HepG2 (cell line): ENCODE measurements at regions not wholly inside any gene's neighbourhood (a gene's known extent, or its start where the extent isn't known, plus 50 kb on each side); places are given as distances from the start of the nearest gene placed in this dataset.

Experiments
- ATAC-seq: fragments of 200-7000 bp; cut with Tn5 transposase; 3 replicates; pipeline ENCODE4 v1.9.1; 2020; ENCODE audit warnings: mild to moderate bottlenecking, moderate library complexity
- BruUV-seq: library from RNA; stranded (reverse); fragments of 400-500 nt; replicated peaks from 2 replicates; lab custom pipeline; 2021; lab: Mats Ljungman, UMichigan
- CTCF ChIA-PET: fragments of 300-600 bp; formaldehyde crosslinking; extraction: SDS; loops from one replicate; lab custom pipeline; 2021; ENCODE audit warnings: low total read pairs, inconsistent platforms, low intra/inter-chr PET ratio; lab: Yijun Ruan, JAX
- POLR2A ChIA-PET: fragments of 350-600 bp; sonication (Branson Sonifier 250); formaldehyde crosslinking; loops from one replicate; lab custom pipeline; 2020; ENCODE audit warnings: antibody characterized with exemption, inconsistent platforms; lab: Yijun Ruan, JAX
- DNase-seq: peaks from one replicate; pipeline ENCODE4 v3.0.0-alpha.2; 2015; ENCODE audit warnings: low spot score
- FAIRE-seq: peaks from 3 replicates; lab custom pipeline; 2011; peaks lifted over from hg19 to GRCh38; lab: Jason Lieb, UNC
- H2AFZ ChIP-seq: one replicate; pipeline ENCODE4 v1.6.1; 2011; ENCODE audit warnings: low read length, inconsistent platforms
- H3K27ac ChIP-seq: fragments of 300-600 bp; 3 replicates; pipeline ENCODE4 v1.8.0; 2011; ENCODE audit warnings: mixed run types, mild to moderate bottlenecking, mixed read lengths, low read length, inconsistent platforms; ENCODE audit not compliant: insufficient read depth; ENCODE audit errors: extremely low read length
- H3K27me3 ChIP-seq, 2 experiments: fragments of 200-600 bp in 1 of 2; 2 replicates in 1 of 2; 3 replicates in 1 of 2; pipeline versions ENCODE4 v1.6.0 to v1.8.0; 2011; ENCODE audit warnings: low read length in 2 of 2, mild to moderate bottlenecking in 2 of 2, moderate library complexity in 2 of 2, inconsistent platforms in 1 of 2; ENCODE audit not compliant: insufficient read depth in 2 of 2, control insufficient read depth in 1 of 2
- H3K36me3 ChIP-seq, 2 experiments: fragments of 200-600 bp in 1 of 2; replicated peaks in 1 of 2; 2 replicates in 1 of 2; 3 replicates in 1 of 2; pipeline versions ENCODE4 v1.5.1 to v1.8.0; 2011; ENCODE audit warnings: low read length in 2 of 2, inconsistent platforms in 1 of 2; ENCODE audit not compliant: insufficient read depth in 2 of 2, control insufficient read depth in 1 of 2
- H3K4me1 ChIP-seq: 2 replicates; pipeline ENCODE4 v1.5.1; 2012; ENCODE audit warnings: low read length, inconsistent platforms; ENCODE audit not compliant: insufficient read depth
- H3K4me2 ChIP-seq: 2 replicates; pipeline ENCODE4 v1.6.0; 2011; ENCODE audit warnings: low read depth, low read length, inconsistent platforms
- H3K4me3 ChIP-seq, 3 experiments: fragments of 200-600 bp in 1 of 3; sonication (generic), shearing (Covaris generic) in 1 of 3; replicated peaks in 1 of 3; 2 replicates each; pipeline ENCODE4 v1.5.1; 2011 to 2016; ENCODE audit warnings: low read length in 3 of 3, inconsistent platforms in 2 of 3, low read depth in 2 of 3, mild to moderate bottlenecking in 2 of 3, control low read depth in 1 of 3, mixed read lengths in 1 of 3; ENCODE audit not compliant: insufficient read depth in 1 of 3
- H3K79me2 ChIP-seq: one replicate; pipeline ENCODE4 v1.6.1; 2011; ENCODE audit warnings: low read length, inconsistent platforms; ENCODE audit not compliant: insufficient read depth
- H3K9ac ChIP-seq: 2 replicates; pipeline ENCODE4 v1.6.0; 2011; ENCODE audit warnings: mild to moderate bottlenecking, low read depth, low read length, inconsistent platforms; ENCODE audit not compliant: insufficient read depth
- H3K9me3 ChIP-seq: 2 replicates; pipeline ENCODE4 v1.5.1; 2012; ENCODE audit warnings: mild to moderate bottlenecking, low read length
- H4K20me1 ChIP-seq: 2 replicates; pipeline ENCODE4 v1.6.0; 2011; ENCODE audit warnings: inconsistent platforms, mild to moderate bottlenecking, low read length, moderate library complexity; ENCODE audit not compliant: insufficient read depth
- BORCS8-MEF2B ChIP-seq: sonication (generic); formaldehyde crosslinking; IDR thresholded peaks from 2 replicates; pipeline ENCODE4 v1.8.0; 2022; ENCODE audit warnings: mild to moderate bottlenecking, missing genetic modification reagents
- CC2D1A ChIP-seq: sonication (generic); formaldehyde crosslinking; IDR thresholded peaks from 2 replicates; pipeline ENCODE4 v1.8.1; 2023; ENCODE audit warnings: mild to moderate bottlenecking, missing genetic modification reagents
- E2F1 ChIP-seq: sonication (generic); formaldehyde crosslinking; IDR thresholded peaks from 2 replicates; pipeline ENCODE4 v1.5.0; 2020; ENCODE audit warnings: missing genetic modification reagents
- EHMT2 ChIP-seq: fragments of 200-600 bp; sonication (generic); IDR thresholded peaks from 2 replicates; pipeline ENCODE4 v1.7.0; 2017; ENCODE audit warnings: antibody characterized with exemption, low read depth, low read length, borderline replicate concordance
- FOXA3 ChIP-seq: IDR thresholded peaks from 2 replicates; pipeline ENCODE4 v1.6.1; 2016; ENCODE audit warnings: missing genetic modification reagents, missing compliant biosample characterization
- HNF4A ChIP-seq: sonication (generic); formaldehyde crosslinking; IDR thresholded peaks from 2 replicates; pipeline ENCODE4 v1.4.0; 2020; ENCODE audit warnings: missing genetic modification reagents
- KAT2B ChIP-seq: fragments of 150-350 bp; IDR thresholded peaks from 2 replicates; pipeline ENCODE4 v1.6.1; 2014; ENCODE audit warnings: low read depth, low read length, borderline replicate concordance
- KMT2A ChIP-seq: sonication (generic); formaldehyde crosslinking; IDR thresholded peaks from 2 replicates; pipeline ENCODE4 v1.4.0; 2020; ENCODE audit warnings: missing genetic modification reagents
- NFYB ChIP-seq: sonication (generic); formaldehyde crosslinking; IDR thresholded peaks from 2 replicates; pipeline ENCODE4 v1.4.0; 2020; ENCODE audit warnings: missing genetic modification reagents
- NR2C2 ChIP-seq: sonication (generic); formaldehyde crosslinking; IDR thresholded peaks from 2 replicates; pipeline ENCODE4 v1.4.0; 2020; ENCODE audit warnings: missing genetic modification reagents, mild to moderate bottlenecking, moderate library complexity, borderline replicate concordance
- RBAK ChIP-seq: sonication (generic); formaldehyde crosslinking; IDR thresholded peaks from 2 replicates; pipeline ENCODE4 v1.5.1; 2020; ENCODE audit warnings: mild to moderate bottlenecking, missing genetic modification reagents
- RFXAP ChIP-seq: sonication (generic); formaldehyde crosslinking; IDR thresholded peaks from 2 replicates; pipeline ENCODE4 v1.4.0; 2020; ENCODE audit warnings: missing genetic modification reagents, borderline replicate concordance
- SIX4 ChIP-seq: sonication (generic); formaldehyde crosslinking; IDR thresholded peaks from 2 replicates; pipeline ENCODE4 v1.4.0; 2020; ENCODE audit warnings: missing genetic modification reagents
- SMYD3 ChIP-seq: sonication (generic); formaldehyde crosslinking; IDR thresholded peaks from 2 replicates; pipeline ENCODE4 v1.8.1; 2023; ENCODE audit warnings: mild to moderate bottlenecking, missing genetic modification reagents
- SNRNP70 ChIP-seq: fragments of 200-400 bp; formaldehyde crosslinking; IDR thresholded peaks from 2 replicates; pipeline ENCODE4 v1.6.1; 2017; ENCODE audit warnings: mild to moderate bottlenecking, low read depth, low read length, moderate library complexity
- XBP1 ChIP-seq: sonication (generic); formaldehyde crosslinking; IDR thresholded peaks from 2 replicates; pipeline ENCODE4 v1.5.0; 2020; ENCODE audit warnings: missing genetic modification reagents
- ZNF101 ChIP-seq: sonication (generic); formaldehyde crosslinking; IDR thresholded peaks from 2 replicates; pipeline ENCODE4 v1.4.0; 2020; ENCODE audit warnings: mild to moderate bottlenecking, low read depth, missing genetic modification reagents, borderline replicate concordance
- ZNF260 ChIP-seq: sonication (generic); formaldehyde crosslinking; IDR thresholded peaks from 2 replicates; pipeline ENCODE4 v1.4.0; 2020; ENCODE audit warnings: missing genetic modification reagents, low read depth, mild to moderate bottlenecking, borderline replicate concordance
- ZNF331 ChIP-seq: sonication (generic); formaldehyde crosslinking; IDR thresholded peaks from 2 replicates; pipeline ENCODE4 v1.4.0; 2020; ENCODE audit warnings: missing genetic modification reagents
- ZNF382 ChIP-seq: sonication (generic); formaldehyde crosslinking; IDR thresholded peaks from 2 replicates; pipeline ENCODE4 v1.5.0; 2020; ENCODE audit warnings: missing genetic modification reagents, mild to moderate bottlenecking, borderline replicate concordance
- ZNF432 ChIP-seq: sonication (generic); formaldehyde crosslinking; IDR thresholded peaks from 2 replicates; pipeline ENCODE4 v1.5.0; 2020; ENCODE audit warnings: missing genetic modification reagents, mild to moderate bottlenecking, borderline replicate concordance
- ZNF468 ChIP-seq: sonication (generic); formaldehyde crosslinking; IDR thresholded peaks from 2 replicates; pipeline ENCODE4 v1.8.0; 2022; ENCODE audit warnings: mild to moderate bottlenecking, moderate library complexity, missing genetic modification reagents
- ZNF619 ChIP-seq: sonication (generic); formaldehyde crosslinking; IDR thresholded peaks from 2 replicates; pipeline ENCODE4 v1.4.0; 2020; ENCODE audit warnings: mild to moderate bottlenecking, missing genetic modification reagents
- ZNF766 ChIP-seq: sonication (generic); formaldehyde crosslinking; IDR thresholded peaks from 2 replicates; pipeline ENCODE4 v1.5.0; 2020; ENCODE audit warnings: missing genetic modification reagents, borderline replicate concordance
- ZNF777 ChIP-seq: sonication (generic); formaldehyde crosslinking; IDR thresholded peaks from 2 replicates; pipeline ENCODE4 v1.4.0; 2020; ENCODE audit warnings: missing genetic modification reagents
- ZNF782 ChIP-seq: sonication (generic); formaldehyde crosslinking; IDR thresholded peaks from 2 replicates; pipeline ENCODE4 v1.4.0; 2020; ENCODE audit warnings: missing genetic modification reagents, mild to moderate bottlenecking, borderline replicate concordance
- whole genome bisulfite sequencing: methylation state at CpG from one replicate; pipeline ENCODE4 v1.1.6; 2017; ENCODE audit warnings: low lambda C conversion rate; 5-methylcytosine and 5-hydroxymethylcytosine counted together
- in situ Hi-C: cut with HindIII; loops from 2 replicates; pipeline ENCODE4 v1.10.0; 2017; ENCODE audit warnings: low pct_unique_long_range_greater_than_20kb; ENCODE audit not compliant: extremely low pct_ligation_motif_present
- intact Hi-C: fragments of 100-400 bp; cut with micrococcal nuclease; formaldehyde crosslinking; loops from one replicate; pipeline ENCODE4 v1.10.0; 2022; ENCODE audit not compliant: unreplicated experiment
- TF ChIP-seq, protein P1 (sequence below): sonication (generic); formaldehyde crosslinking; IDR thresholded peaks from 2 replicates; pipeline ENCODE4 v1.5.1; 2020; ENCODE audit warnings: missing genetic modification reagents, mild to moderate bottlenecking, borderline replicate concordance

GRCh38 chr6:137414599-137414998, 79.6 kb downstream of the OLIG3 start:
- in situ Hi-C loops (no loop called here), intact Hi-C loops (loop anchor here (5.0 kb wide), 1 partner anchor 62 kb away; no protein-coding TSS in a partner anchor)
- FAIRE-seq (no peak), DNase-seq (no peak), ATAC-seq (peak; percentile 78)
- peak overlapping the region; percentile 40; the same call in 1 of the 2 replicates for H3K9ac ChIP-seq
- no peak overlapping the region for H3K4me3 ChIP-seq
- H4K20me1 ChIP-seq: no peaks in the 10 kb centered on the region
- H3K27me3 ChIP-seq: no peaks in the 10 kb centered on the region
- H3K9me3 ChIP-seq: no peaks in the 10 kb centered on the region
- H3K79me2 ChIP-seq: no peaks in the 10 kb centered on the region
- no peaks in the 10 kb centered on the region for H3K36me3 ChIP-seq
- POLR2A ChIA-PET: interaction anchor here (2.2 kb wide), 1 partner anchor 57 kb away, joined by 6 read pairs; no protein-coding TSS in a partner anchor
- H3K4me2 ChIP-seq: 0 out of 2 replicates have a peak overlapping the region, but pooled peaks have one; percentile 52
- H3K4me1 ChIP-seq: peaks cover 36% of the 10 kb centered on the region
- WGBS: 73% methylated on average over 7 of the region's 7 CpGs
- no peak overlapping the region for H3K27ac ChIP-seq
- CTCF ChIA-PET: interaction anchor here (1.1 to 1.9 kb wide), 2 partner anchors 100 to 143 kb away, joined by 6 to 11 read pairs; no protein-coding TSS in a partner anchor
- H2AFZ ChIP-seq: no peak overlapping the region
- BruUV-seq: no TSS peak
- TF ChIP-seq ZNF619 (CRISPR knock-in tag) (no peak), KMT2A (CRISPR knock-in tag) (no peak), ZNF468 (no peak), NR2C2 (CRISPR knock-in tag) (no peak), KAT2B (no peak), HNF4A (CRISPR knock-in tag) (peak; percentile 40; the same call in 1 of the 2 replicates), SMYD3 (CRISPR knock-in tag) (no peak), RBAK (no peak), RFXAP (CRISPR knock-in tag) (no peak), ZNF432 (CRISPR knock-in tag) (no peak), ZNF260 (CRISPR knock-in tag) (no peak), FOXA3 (no peak), ZNF777 (CRISPR knock-in tag) (no peak), EHMT2 (peak; percentile 43; the same call in 1 of the 2 replicates), SNRNP70 (no peak), ZNF382 (CRISPR knock-in tag) (no peak), BORCS8-MEF2B (CRISPR knock-in tag) (no peak), XBP1 (CRISPR knock-in tag) (no peak), ZNF782 (CRISPR knock-in tag) (no peak), ZNF101 (CRISPR knock-in tag) (no peak), E2F1 (no peak), ZNF766 (CRISPR knock-in tag) (no peak), ZNF331 (no peak), NFYB (CRISPR knock-in tag) (peak; percentile 35; the same call in 1 of the 2 replicates), SIX4 (CRISPR knock-in tag) (no peak), CC2D1A (no peak)
- TF ChIP-seq, protein P1, sequence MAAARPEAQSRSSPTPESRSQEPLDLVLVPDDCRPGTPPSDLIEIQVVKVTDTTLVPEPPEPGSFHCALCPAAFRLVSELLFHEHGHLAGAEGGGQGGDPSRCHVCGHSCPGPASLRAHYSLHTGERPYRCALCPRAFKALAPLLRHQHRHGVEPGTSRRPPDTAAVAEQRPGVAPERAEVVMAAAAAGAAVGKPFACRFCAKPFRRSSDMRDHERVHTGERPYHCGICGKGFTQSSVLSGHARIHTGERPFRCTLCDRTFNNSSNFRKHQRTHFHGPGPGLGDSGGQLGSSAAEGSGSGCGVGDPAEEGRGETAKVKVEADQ (CRISPR knock-in tag): no peak
